ENCODE measurements at regions not wholly inside any gene's neighbourhood (a gene's known extent, or its start where the extent isn't known, plus 50 kb on each side); places are given as distances from the start of the nearest gene placed in this dataset.

- no peak for TF ChIP-seq CTCF (IDR thresholded peaks at IDR 0.05)
- TF ChIP-seq ESRRA (CRISPR knock-in tag; IDR thresholded peaks at IDR 0.05; ENCODE audit: borderline replicate concordance), result no peak
- no peak for TF ChIP-seq EMX1 (CRISPR knock-in tag; IDR thresholded peaks at IDR 0.05)
- TF ChIP-seq NR1H2 (CRISPR knock-in tag; IDR thresholded peaks at IDR 0.05), result no peak
- no peak for TF ChIP-seq ZNF416 (CRISPR knock-in tag; IDR thresholded peaks at IDR 0.05)
- TF ChIP-seq AFF4 (CRISPR knock-in tag; IDR thresholded peaks at IDR 0.05; ENCODE audit: borderline replicate concordance), result no peak
- no peak for TF ChIP-seq USF1 (CRISPR knock-in tag; IDR thresholded peaks at IDR 0.05)
- TF ChIP-seq ATF1 (CRISPR knock-in tag; IDR thresholded peaks at IDR 0.05), result no peak
- TF ChIP-seq NFYB (CRISPR knock-in tag; conservative IDR thresholded peaks at IDR 0.05; ENCODE audit: low read depth), result no peak
- no peak for TF ChIP-seq FOXP4 (CRISPR knock-in tag; IDR thresholded peaks at IDR 0.05)
- TF ChIP-seq SP1 (CRISPR knock-in tag; conservative IDR thresholded peaks at IDR 0.05), result no peak
- TF ChIP-seq CREB1 (CRISPR knock-in tag; IDR thresholded peaks at IDR 0.05), result no peak
Measured at GRCh38 chr20:12893019-12893418, 115.8 kb upstream of the SPTLC3 start.

All from WTC11 (cell line).